A549 (cell line): ENCODE measurements at regions not wholly inside any gene's neighbourhood (a gene's known extent, or its start where the extent isn't known, plus 50 kb on each side); places are given as distances from the start of the nearest gene placed in this dataset.

Source experiments
- ATAC-seq, 2 experiments: fragments of 200-7000 bp in 1 of 2; fragments of >200 bp in 1 of 2; cut with Nextera tagmentation in 1 of 2; cut with Tn5 transposase in 1 of 2; 3 replicates each; pipeline versions ENCODE4 v1.8.0 to v1.9.1; 2018 to 2020; ENCODE audit warnings: mild to moderate bottlenecking in 1 of 2, moderate library complexity in 1 of 2
- CTCF ChIA-PET: fragments of 300-600 bp; sonication (Branson Sonifier 250); formaldehyde crosslinking; extraction: SDS; loops from one replicate; lab custom pipeline; 2021; ENCODE audit warnings: antibody characterized with exemption, inconsistent platforms; lab: Yijun Ruan, JAX
- POLR2A ChIA-PET: fragments of 350-600 bp; formaldehyde crosslinking; extraction: SDS; loops from one replicate; lab custom pipeline; 2021; ENCODE audit warnings: antibody characterized with exemption, inconsistent platforms; lab: Yijun Ruan, JAX
- DNase-seq, 2 experiments: peaks; one replicate each; pipeline versions ENCODE4 v3.0.0 to v3.0.0-alpha.2; 2011 to 2016; ENCODE audit warnings: low read depth in 1 of 2, low spot score in 1 of 2
- FAIRE-seq: peaks from 2 replicates; lab custom pipeline; 2011; peaks lifted over from hg19 to GRCh38; lab: Jason Lieb, UNC
- H3K27ac ChIP-seq, 2 experiments: fragments of >200 bp; sonication (Bioruptor Twin); formaldehyde crosslinking; 3 replicates each; pipeline ENCODE4 v1.5.1; 2016 to 2017
- H3K4me1 ChIP-seq: fragments of >200 bp; sonication (Bioruptor Twin); formaldehyde crosslinking; 3 replicates; pipeline ENCODE4 v1.6.1; 2016
- H3K4me2 ChIP-seq: fragments of >200 bp; sonication (Bioruptor Twin); formaldehyde crosslinking; 3 replicates; pipeline ENCODE4 v1.6.1; 2016
- H3K4me3 ChIP-seq: fragments of >200 bp; sonication (Bioruptor Twin); formaldehyde crosslinking; 3 replicates; pipeline ENCODE4 v1.5.1; 2016
- H3K9me3 ChIP-seq: fragments of >200 bp; sonication (Bioruptor Twin); formaldehyde crosslinking; 3 replicates; pipeline ENCODE4 v1.6.1; 2016
- CBX2 ChIP-seq: fragments of 200-600 bp; sonication (generic); IDR thresholded peaks from 2 replicates; pipeline ENCODE4 v1.6.1; 2016; ENCODE audit warnings: low read depth, mild to moderate bottlenecking, borderline replicate concordance
- CEBPB ChIP-seq, 2 experiments: fragments of >200 bp in 1 of 2; sonication (Bioruptor Twin) in 1 of 2; formaldehyde crosslinking in 1 of 2; IDR thresholded peaks; 2 replicates each; pipeline ENCODE4 v1.6.1; 2012 to 2016
- CHD2 ChIP-seq: fragments of 150-350 bp; IDR thresholded peaks from 2 replicates; pipeline ENCODE4 v1.6.1; 2014; ENCODE audit warnings: low read length; ENCODE audit not compliant: partially characterized antibody
- ESRRA ChIP-seq: fragments of 150-350 bp; IDR thresholded peaks from 2 replicates; pipeline ENCODE4 v1.6.1; 2014; ENCODE audit warnings: mild to moderate bottlenecking, low read length, borderline replicate concordance
- FOSB ChIP-seq: fragments of 250-450 bp; sonication (Bioruptor Pico); IDR thresholded peaks from 2 replicates; pipeline ENCODE4 v1.5.0; 2020; ENCODE audit warnings: mild to moderate bottlenecking, moderate library complexity
- FOSL2 ChIP-seq, 2 experiments: fragments of 450-650 bp in 1 of 2; fragments of >200 bp in 1 of 2; sonication (Bioruptor Twin) in 1 of 2; formaldehyde crosslinking; IDR thresholded peaks; 2 replicates each; pipeline versions ENCODE4 v1.5.0 to v1.6.1; 2016 to 2020; ENCODE audit warnings: mild to moderate bottlenecking in 1 of 2, moderate library complexity in 1 of 2
- GATA3 ChIP-seq: IDR thresholded peaks from 2 replicates; pipeline ENCODE4 v1.6.1; 2012; ENCODE audit warnings: borderline replicate concordance
- HOXA7 ChIP-seq: fragments of 250-450 bp; sonication (Bioruptor Pico); IDR thresholded peaks from 2 replicates; pipeline ENCODE4 v1.5.0; 2020; ENCODE audit warnings: mild to moderate bottlenecking, moderate library complexity
- JUNB ChIP-seq: fragments of >200 bp; sonication (Bioruptor Twin); formaldehyde crosslinking; IDR thresholded peaks from 2 replicates; pipeline ENCODE4 v1.6.1; 2016
- MYC ChIP-seq: IDR thresholded peaks from 2 replicates; pipeline ENCODE4 v1.6.1; 2012; ENCODE audit warnings: mild to moderate bottlenecking, inconsistent platforms, low read length, improper control_type of control experiment, borderline replicate concordance
- NFE2L2 ChIP-seq: fragments of 150-350 bp; conservative IDR thresholded peaks from 2 replicates; pipeline ENCODE4 v1.6.1; 2014; ENCODE audit warnings: low read length
- POLR2A ChIP-seq: IDR thresholded peaks from 2 replicates; pipeline ENCODE4 v1.6.1; 2012; ENCODE audit warnings: mild to moderate bottlenecking, low read length
- RAD21 ChIP-seq, 2 experiments: fragments of >200 bp in 1 of 2; sonication (Bioruptor Twin) in 1 of 2; formaldehyde crosslinking in 1 of 2; IDR thresholded peaks in 1 of 2; conservative IDR thresholded peaks in 1 of 2; 2 replicates in 1 of 2; 3 replicates in 1 of 2; pipeline ENCODE4 v1.6.1; 2012 to 2018; ENCODE audit warnings: inconsistent platforms in 1 of 2
- RARB ChIP-seq: fragments of 250-450 bp; sonication (Bioruptor Pico); IDR thresholded peaks from 2 replicates; pipeline ENCODE4 v1.8.0; 2021; ENCODE audit warnings: mild to moderate bottlenecking, moderate library complexity
- RNF2 ChIP-seq: fragments of 200-600 bp; sonication (generic); IDR thresholded peaks from 2 replicates; pipeline ENCODE4 v1.6.1; 2016; ENCODE audit warnings: low read depth, mild to moderate bottlenecking, antibody characterized with exemption, moderate library complexity, borderline replicate concordance
- ZNF302 ChIP-seq: fragments of 250-450 bp; sonication (Bioruptor Pico); IDR thresholded peaks from 2 replicates; pipeline ENCODE4 v1.9.0; 2021; ENCODE audit warnings: inconsistent platforms, mild to moderate bottlenecking, moderate library complexity
- WGBS: methylation state at CpG from one replicate; pipeline ENCODE4 v1.1.6; 2017; ENCODE audit errors: missing lambda C conversion rate; 5-methylcytosine and 5-hydroxymethylcytosine counted together
- TF ChIP-seq, protein P1 (sequence below): fragments of 200-600 bp; sonication (generic); IDR thresholded peaks from 2 replicates; pipeline ENCODE4 v1.6.1; 2016; ENCODE audit warnings: antibody characterized with exemption, mild to moderate bottlenecking, moderate library complexity
- TF ChIP-seq, protein P2 (sequence below): IDR thresholded peaks from 2 replicates; pipeline ENCODE4 v1.6.1; 2012
- TF ChIP-seq, protein P3 (sequence below): fragments of >200 bp; sonication (Bioruptor Twin); formaldehyde crosslinking; IDR thresholded peaks from 2 replicates; pipeline ENCODE4 v1.6.1; 2016

DNA sequence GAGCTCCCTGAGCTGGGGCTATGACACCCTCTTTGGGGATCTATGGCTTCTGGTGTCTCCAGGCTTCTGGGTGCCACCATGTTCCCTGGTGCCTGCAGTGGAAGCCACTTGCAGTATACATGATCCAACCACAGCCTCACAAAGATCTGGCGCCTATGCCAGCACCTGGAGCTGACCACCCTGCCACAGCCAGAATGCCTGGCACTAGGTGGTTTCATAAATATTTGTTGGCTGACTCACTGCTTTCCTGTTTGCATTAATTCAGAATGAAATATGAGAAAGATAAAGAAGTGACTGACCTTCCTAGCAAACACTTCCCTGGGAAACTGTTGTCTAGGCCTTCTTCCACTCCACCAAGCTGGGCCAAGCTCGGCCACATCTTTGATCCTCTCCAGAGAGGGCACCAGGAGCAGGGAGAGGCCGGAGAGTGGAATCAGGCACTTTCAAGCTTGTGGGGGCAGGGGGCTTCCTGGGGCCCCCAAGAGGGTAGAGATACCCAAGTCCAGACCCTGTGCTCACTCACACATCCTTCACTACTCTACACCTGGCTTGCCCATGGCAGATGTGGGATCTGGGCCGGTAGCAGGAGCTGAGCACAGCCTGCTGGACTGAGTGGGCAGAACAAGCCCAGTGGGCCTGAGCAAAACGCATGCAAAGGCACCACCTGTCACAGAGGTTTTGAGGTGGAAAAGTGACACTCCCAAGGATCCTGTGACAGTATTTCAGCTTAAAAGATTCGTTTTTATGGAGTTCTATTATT is 565.7 kb downstream of the SLC4A3 start:
- peak in 1 of 2 experiments; percentile 59 for DNase-seq
- TF ChIP-seq JUNB (peak; percentile 46; the same call in 1 of the 2 replicates), GATA3 (peak; percentile 62; the same call in 1 of the 2 replicates), RARB (CRISPR knock-in tag) (no peak), CHD2 (no peak), FOSL2 (IDR thresholded peaks at IDR 0.05) (no peak), FOSL2 (CRISPR knock-in tag; IDR thresholded peaks at IDR 0.05) (0 out of 2 replicates have a peak, but pooled peaks have one; percentile 35), CEBPB (IDR thresholded peaks at IDR 0.05) (no peak), ZNF302 (no peak), ESRRA (no peak), FOSB (CRISPR knock-in tag) (no peak)
- ChIA-PET CTCF (interaction anchor here (0.6 kb wide), 1 partner anchor 746 kb away, joined by 4 read pairs; no protein-coding TSS in a partner anchor), POLR2A (no interaction called here)
- Histone ChIP-seq H3K27ac (peak overlapping the region; percentile 62 to 87; a peak in 5 of 6 replicates), H3K4me1 (peaks cover 18% of the 10 kb centered on the region), H3K4me2 (peak overlapping the region; percentile 46), H3K4me3 (no peak overlapping the region), H3K9me3 (peaks cover 22% of the 10 kb centered on the region)
- peak; percentile 66 to 80; a peak in 5 of 6 replicates for ATAC-seq
- FAIRE-seq = no peak
- 51% methylated on average over 6 of the region's 6 CpGs for WGBS

DNA sequence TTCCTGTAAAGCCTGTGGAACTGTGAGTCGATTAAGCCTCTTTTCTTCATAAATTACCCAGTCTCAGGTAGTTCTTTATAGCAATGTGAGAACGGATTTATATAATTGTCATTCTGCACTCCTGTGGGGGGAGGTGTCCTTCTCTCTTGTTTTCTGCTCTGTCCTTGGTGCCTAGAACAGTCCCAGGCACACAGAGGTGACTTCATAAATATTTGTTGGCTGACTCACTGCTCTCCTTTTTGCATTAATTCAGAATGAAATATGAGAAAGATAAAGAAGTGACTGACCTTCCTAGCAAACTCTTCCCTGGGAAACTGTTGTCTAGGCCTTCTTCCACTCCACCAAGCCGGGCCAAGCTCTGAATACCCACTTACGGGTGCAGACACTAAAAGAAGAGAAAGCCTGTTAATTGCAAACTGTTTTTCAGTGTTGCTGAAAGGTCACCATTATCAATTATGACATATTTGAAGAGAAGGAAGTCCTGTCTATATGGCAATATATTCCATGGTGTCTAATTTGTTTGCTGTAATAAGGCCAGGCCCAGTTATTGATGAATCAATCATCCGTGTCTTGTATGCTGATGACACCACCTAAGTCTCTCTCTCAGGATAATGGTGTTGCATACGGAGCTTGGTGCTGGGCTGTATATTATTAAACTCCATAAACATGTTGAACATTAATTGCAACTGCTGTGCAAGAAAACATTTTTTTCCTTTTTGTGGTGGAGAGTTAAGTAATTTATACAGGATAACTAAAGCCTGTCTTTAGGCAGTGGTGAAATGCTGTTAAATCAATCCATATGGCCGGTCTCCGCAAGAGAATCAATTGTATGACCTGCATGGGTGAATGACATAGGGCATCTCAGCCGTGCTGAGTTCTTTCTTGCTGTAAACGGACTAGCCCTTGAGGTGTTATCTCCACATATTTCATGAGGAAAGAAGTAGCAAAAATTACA is 567.5 kb downstream of the SLC4A3 start:
- ChIA-PET CTCF (no interaction called here), POLR2A (no interaction called here)
- H3K4me3 ChIP-seq = no peak overlapping the region
- TF ChIP-seq POLR2A = no peak
- TF ChIP-seq CHD2 = no peak
- TF ChIP-seq MYC = no peak
- no peak for TF ChIP-seq HOXA7 (CRISPR knock-in tag)
- TF ChIP-seq CBX2 = no peak
- TF ChIP-seq, protein P1, sequence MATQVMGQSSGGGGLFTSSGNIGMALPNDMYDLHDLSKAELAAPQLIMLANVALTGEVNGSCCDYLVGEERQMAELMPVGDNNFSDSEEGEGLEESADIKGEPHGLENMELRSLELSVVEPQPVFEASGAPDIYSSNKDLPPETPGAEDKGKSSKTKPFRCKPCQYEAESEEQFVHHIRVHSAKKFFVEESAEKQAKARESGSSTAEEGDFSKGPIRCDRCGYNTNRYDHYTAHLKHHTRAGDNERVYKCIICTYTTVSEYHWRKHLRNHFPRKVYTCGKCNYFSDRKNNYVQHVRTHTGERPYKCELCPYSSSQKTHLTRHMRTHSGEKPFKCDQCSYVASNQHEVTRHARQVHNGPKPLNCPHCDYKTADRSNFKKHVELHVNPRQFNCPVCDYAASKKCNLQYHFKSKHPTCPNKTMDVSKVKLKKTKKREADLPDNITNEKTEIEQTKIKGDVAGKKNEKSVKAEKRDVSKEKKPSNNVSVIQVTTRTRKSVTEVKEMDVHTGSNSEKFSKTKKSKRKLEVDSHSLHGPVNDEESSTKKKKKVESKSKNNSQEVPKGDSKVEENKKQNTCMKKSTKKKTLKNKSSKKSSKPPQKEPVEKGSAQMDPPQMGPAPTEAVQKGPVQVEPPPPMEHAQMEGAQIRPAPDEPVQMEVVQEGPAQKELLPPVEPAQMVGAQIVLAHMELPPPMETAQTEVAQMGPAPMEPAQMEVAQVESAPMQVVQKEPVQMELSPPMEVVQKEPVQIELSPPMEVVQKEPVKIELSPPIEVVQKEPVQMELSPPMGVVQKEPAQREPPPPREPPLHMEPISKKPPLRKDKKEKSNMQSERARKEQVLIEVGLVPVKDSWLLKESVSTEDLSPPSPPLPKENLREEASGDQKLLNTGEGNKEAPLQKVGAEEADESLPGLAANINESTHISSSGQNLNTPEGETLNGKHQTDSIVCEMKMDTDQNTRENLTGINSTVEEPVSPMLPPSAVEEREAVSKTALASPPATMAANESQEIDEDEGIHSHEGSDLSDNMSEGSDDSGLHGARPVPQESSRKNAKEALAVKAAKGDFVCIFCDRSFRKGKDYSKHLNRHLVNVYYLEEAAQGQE = no peak
- TF ChIP-seq RAD21 (conservative IDR thresholded peaks at IDR 0.05 in 1 of 2, IDR thresholded peaks at IDR 0.05 in 1 of 2) = no peak
- TF ChIP-seq NFE2L2 = no peak
- TF ChIP-seq RNF2 = no peak
- TF ChIP-seq, protein P2, sequence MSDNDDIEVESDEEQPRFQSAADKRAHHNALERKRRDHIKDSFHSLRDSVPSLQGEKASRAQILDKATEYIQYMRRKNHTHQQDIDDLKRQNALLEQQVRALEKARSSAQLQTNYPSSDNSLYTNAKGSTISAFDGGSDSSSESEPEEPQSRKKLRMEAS = no peak
- TF ChIP-seq, protein P3, sequence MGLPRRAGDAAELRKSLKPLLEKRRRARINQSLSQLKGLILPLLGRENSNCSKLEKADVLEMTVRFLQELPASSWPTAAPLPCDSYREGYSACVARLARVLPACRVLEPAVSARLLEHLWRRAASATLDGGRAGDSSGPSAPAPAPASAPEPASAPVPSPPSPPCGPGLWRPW = no peak
- peaks cover 26% of the 10 kb centered on the region for H3K4me1 ChIP-seq
- peak overlapping the region in 1 of 2 experiments; percentile 47; a peak in 1 of 6 replicates for H3K27ac ChIP-seq
- ATAC-seq = no peak
- WGBS = 81% methylated on average over 10 of the region's 10 CpGs
- no peak for FAIRE-seq
- no peak for DNase-seq
- H3K4me2 ChIP-seq = no peak overlapping the region
- peaks cover 22% of the 10 kb centered on the region for H3K9me3 ChIP-seq
